ENCODE measurements at regions not wholly inside any gene's neighbourhood (a gene's known extent, or its start where the extent isn't known, plus 50 kb on each side); places are given as distances from the start of the nearest gene placed in this dataset.

- Mint-ChIP-seq H3K36me3 (ENCODE audit: low read depth) (no peaks in the 10 kb centered on the region), H3K9me3 (no peaks in the 10 kb centered on the region), H3K27ac (no peak overlapping the region), H3K4me1 (ENCODE audit: low read depth) (no peaks in the 10 kb centered on the region), H3K4me3 (no peak overlapping the region), H3K27me3 (ENCODE audit: low read depth) (peaks cover 24% of the 10 kb centered on the region)
- DNase-seq (ENCODE audit: low spot score): no peak
These were observed 113.9 kb downstream of the ALDH8A1 start for GRCh38 chr6:134835993-134836392.

GRCh38 chr6:134830940-134831339 lies 119.0 kb downstream of the ALDH8A1 start:
- no peaks in the 10 kb centered on the region for H3K9me3 Mint-ChIP-seq
- no peak overlapping the region for H3K4me3 Mint-ChIP-seq
- no peaks in the 10 kb centered on the region for H3K4me1 Mint-ChIP-seq (ENCODE audit: low read depth)
- H3K36me3 Mint-ChIP-seq (ENCODE audit: low read depth): no peaks in the 10 kb centered on the region
- H3K27me3 Mint-ChIP-seq (ENCODE audit: low read depth): peaks cover 13% of the 10 kb centered on the region
- DNase-seq (ENCODE audit: low spot score): no peak
- H3K27ac Mint-ChIP-seq: no peak overlapping the region

- Mint-ChIP-seq H3K36me3 (ENCODE audit: low read depth) (no peaks in the 10 kb centered on the region), H3K27me3 (ENCODE audit: low read depth) (peaks cover 11% of the 10 kb centered on the region), H3K4me1 (ENCODE audit: low read depth) (no peaks in the 10 kb centered on the region), H3K4me3 (no peak overlapping the region), H3K27ac (no peak overlapping the region), H3K9me3 (peaks cover under 1% of the 10 kb centered on the region)
- no peak for DNase-seq (ENCODE audit: low spot score)
These were observed 119.7 kb downstream of the ALDH8A1 start for GRCh38 chr6:134830194-134830593.

GRCh38 chr6:134828641-134829040 lies 121.3 kb downstream of the ALDH8A1 start:
- DNase-seq (ENCODE audit: low spot score): no peak
- Mint-ChIP-seq H3K36me3 (ENCODE audit: low read depth) (no peaks in the 10 kb centered on the region), H3K27me3 (ENCODE audit: low read depth) (peaks cover 8% of the 10 kb centered on the region), H3K9me3 (peaks cover 6% of the 10 kb centered on the region), H3K4me3 (no peak overlapping the region), H3K4me1 (ENCODE audit: low read depth) (no peaks in the 10 kb centered on the region), H3K27ac (no peak overlapping the region)

GRCh38 chr6:134826889-134827737 lies 122.8 kb downstream of the ALDH8A1 start:
- no peak overlapping the region for H3K27ac Mint-ChIP-seq
- no peaks in the 10 kb centered on the region for H3K36me3 Mint-ChIP-seq (ENCODE audit: low read depth)
- H3K4me1 Mint-ChIP-seq (ENCODE audit: low read depth): peaks cover 4% of the 10 kb centered on the region
- H3K4me3 Mint-ChIP-seq: no peak overlapping the region
- peaks cover 6% of the 10 kb centered on the region for H3K9me3 Mint-ChIP-seq
- no peak for DNase-seq (ENCODE audit: low spot score)
- peaks cover 9% of the 10 kb centered on the region for H3K27me3 Mint-ChIP-seq (ENCODE audit: low read depth)

GRCh38 chr6:134823710-134824034 lies 126.2 kb downstream of the ALDH8A1 start:
- H3K27ac Mint-ChIP-seq: no peak overlapping the region

GRCh38 chr6:134822920-134823709 lies 126.8 kb downstream of the ALDH8A1 start:
- Mint-ChIP-seq H3K9me3 (peaks cover 6% of the 10 kb centered on the region), H3K27me3 (ENCODE audit: low read depth) (peaks cover 6% of the 10 kb centered on the region), H3K36me3 (ENCODE audit: low read depth) (no peaks in the 10 kb centered on the region), H3K4me1 (ENCODE audit: low read depth) (peaks cover 4% of the 10 kb centered on the region), H3K27ac (no peak overlapping the region), H3K4me3 (no peak overlapping the region)
- DNase-seq (ENCODE audit: low spot score): peak; percentile 8

More at GRCh38 chr6:134823710-134824034, 126.2 kb downstream of the ALDH8A1 start:
- no peak for DNase-seq (ENCODE audit: low spot score)
- Mint-ChIP-seq H3K27me3 (ENCODE audit: low read depth) (peaks cover 6% of the 10 kb centered on the region), H3K4me3 (no peak overlapping the region), H3K4me1 (ENCODE audit: low read depth) (peaks cover 4% of the 10 kb centered on the region), H3K36me3 (ENCODE audit: low read depth) (no peaks in the 10 kb centered on the region), H3K9me3 (peaks cover 6% of the 10 kb centered on the region)

GRCh38 chr6:134821928-134822864 lies 127.7 kb downstream of the ALDH8A1 start:
- DNase-seq (ENCODE audit: low spot score): no peak
- no peaks in the 10 kb centered on the region for H3K36me3 Mint-ChIP-seq (ENCODE audit: low read depth)
- H3K27ac Mint-ChIP-seq: no peak overlapping the region
- peaks cover 4% of the 10 kb centered on the region for H3K4me1 Mint-ChIP-seq (ENCODE audit: low read depth)
- peaks cover 6% of the 10 kb centered on the region for H3K9me3 Mint-ChIP-seq
- no peak overlapping the region for H3K4me3 Mint-ChIP-seq
- H3K27me3 Mint-ChIP-seq (ENCODE audit: low read depth): peaks cover 6% of the 10 kb centered on the region

- peaks cover 4% of the 10 kb centered on the region for H3K4me1 Mint-ChIP-seq (ENCODE audit: low read depth)
- H3K36me3 Mint-ChIP-seq (ENCODE audit: low read depth): no peaks in the 10 kb centered on the region
- DNase-seq (ENCODE audit: low spot score): no peak
- no peak overlapping the region for H3K4me3 Mint-ChIP-seq
- H3K27ac Mint-ChIP-seq: no peak overlapping the region
- H3K27me3 Mint-ChIP-seq (ENCODE audit: low read depth): peaks cover 6% of the 10 kb centered on the region
- H3K9me3 Mint-ChIP-seq: peaks cover 6% of the 10 kb centered on the region
These were observed 128.5 kb downstream of the ALDH8A1 start for GRCh38 chr6:134821397-134821796.

GRCh38 chr6:134819863-134820800 lies 129.8 kb downstream of the ALDH8A1 start:
- no peak for DNase-seq (ENCODE audit: low spot score)
- no peaks in the 10 kb centered on the region for H3K36me3 Mint-ChIP-seq (ENCODE audit: low read depth)
- H3K27me3 Mint-ChIP-seq (ENCODE audit: low read depth): peaks cover 6% of the 10 kb centered on the region
- no peak overlapping the region for H3K4me3 Mint-ChIP-seq
- peaks cover 4% of the 10 kb centered on the region for H3K4me1 Mint-ChIP-seq (ENCODE audit: low read depth)
- H3K27ac Mint-ChIP-seq: no peak overlapping the region
- peaks cover 5% of the 10 kb centered on the region for H3K9me3 Mint-ChIP-seq

GRCh38 chr6:134819236-134819635 lies 130.7 kb downstream of the ALDH8A1 start:
- Mint-ChIP-seq H3K36me3 (ENCODE audit: low read depth) (no peaks in the 10 kb centered on the region), H3K4me1 (ENCODE audit: low read depth) (peaks cover 4% of the 10 kb centered on the region), H3K27me3 (ENCODE audit: low read depth) (peaks cover 6% of the 10 kb centered on the region), H3K4me3 (no peak overlapping the region), H3K9me3 (no peaks in the 10 kb centered on the region), H3K27ac (no peak overlapping the region)
- DNase-seq (ENCODE audit: low spot score): no peak

- H3K9me3 Mint-ChIP-seq: no peaks in the 10 kb centered on the region
- H3K27ac Mint-ChIP-seq: no peak overlapping the region
- no peaks in the 10 kb centered on the region for H3K36me3 Mint-ChIP-seq (ENCODE audit: low read depth)
- H3K4me1 Mint-ChIP-seq (ENCODE audit: low read depth): no peaks in the 10 kb centered on the region
- peaks cover 3% of the 10 kb centered on the region for H3K27me3 Mint-ChIP-seq (ENCODE audit: low read depth)
- DNase-seq (ENCODE audit: low spot score): no peak
- no peak overlapping the region for H3K4me3 Mint-ChIP-seq
These were observed 132.5 kb downstream of the ALDH8A1 start for GRCh38 chr6:134817448-134817847.

GRCh38 chr6:134816780-134817179 lies 133.1 kb downstream of the ALDH8A1 start:
- Mint-ChIP-seq H3K4me3 (no peak overlapping the region), H3K36me3 (ENCODE audit: low read depth) (no peaks in the 10 kb centered on the region), H3K4me1 (ENCODE audit: low read depth) (no peaks in the 10 kb centered on the region), H3K9me3 (no peaks in the 10 kb centered on the region), H3K27ac (no peak overlapping the region), H3K27me3 (ENCODE audit: low read depth) (peaks cover 3% of the 10 kb centered on the region)
- DNase-seq (ENCODE audit: low spot score): no peak
